OCI-LY7 (cell line): ENCODE measurements at regions not wholly inside any gene's neighbourhood (a gene's known extent, or its start where the extent isn't known, plus 50 kb on each side); places are given as distances from the start of the nearest gene placed in this dataset.

Experiments
- BruUV-seq: library from RNA; stranded (reverse); fragments of 400-500 nt; replicated peaks from 2 replicates; lab custom pipeline; 2021; lab: Mats Ljungman, UMichigan
- CTCF ChIA-PET: fragments of 300-600 bp; sonication (Branson Sonifier 250); formaldehyde crosslinking; loops from one replicate; lab custom pipeline; 2022; ENCODE audit warnings: antibody characterized with exemption; ENCODE audit not compliant: unreplicated experiment; lab: Charles Lee
- POLR2A ChIA-PET: fragments of 300-600 bp; sonication (Branson Sonifier 250); formaldehyde crosslinking; loops from one replicate; lab custom pipeline; 2022; ENCODE audit warnings: antibody characterized with exemption; lab: Charles Lee
- DNase-seq: peaks from one replicate; pipeline ENCODE4 v3.0.0-alpha.2; 2015; ENCODE audit warnings: low spot score
- H2AFZ ChIP-seq: fragments of 200-600 bp; sonication (generic), shearing (Covaris generic); 2 replicates; pipeline ENCODE4 v1.6.1; 2014; ENCODE audit warnings: mild to moderate bottlenecking, antibody characterized with exemption, low read length, moderate library complexity
- H3K27ac ChIP-seq: fragments of 200-600 bp; sonication (generic); 2 replicates; pipeline ENCODE4 v1.5.1; 2014; ENCODE audit warnings: mixed run types, low read depth, mild to moderate bottlenecking, moderate library complexity, low read length, inconsistent platforms; ENCODE audit not compliant: poor library complexity, severe bottlenecking
- H3K36me3 ChIP-seq: fragments of 200-600 bp; sonication (generic); 2 replicates; pipeline ENCODE4 v1.6.1; 2014; ENCODE audit warnings: mild to moderate bottlenecking, antibody characterized with exemption, low read length, moderate library complexity, mixed read lengths; ENCODE audit not compliant: insufficient read depth
- H3K4me1 ChIP-seq: fragments of 200-600 bp; sonication (generic); 2 replicates; pipeline ENCODE4 v1.5.1; 2014; ENCODE audit warnings: mild to moderate bottlenecking, low read length; ENCODE audit not compliant: insufficient read depth, poor library complexity, severe bottlenecking
- H3K4me2 ChIP-seq: fragments of 200-600 bp; sonication (generic); 2 replicates; pipeline ENCODE4 v1.6.1; 2014; ENCODE audit warnings: mild to moderate bottlenecking, low read length
- H3K4me3 ChIP-seq: fragments of 200-600 bp; sonication (generic); 2 replicates; pipeline ENCODE4 v1.5.1; 2014; ENCODE audit warnings: mild to moderate bottlenecking, low read depth, low read length; ENCODE audit not compliant: poor library complexity, severe bottlenecking
- H3K79me2 ChIP-seq: fragments of 200-600 bp; sonication (generic); 2 replicates; pipeline ENCODE4 v1.6.1; 2016; ENCODE audit warnings: low read depth, mild to moderate bottlenecking, low read length, moderate library complexity, mixed read lengths; ENCODE audit not compliant: insufficient read depth
- H3K9me2 ChIP-seq: fragments of 200-600 bp; sonication (generic); 2 replicates; pipeline ENCODE4 v1.6.1; 2016; ENCODE audit warnings: mild to moderate bottlenecking, low read length, mixed read lengths; ENCODE audit not compliant: insufficient read depth
- H3K9me3 ChIP-seq: fragments of 200-600 bp; sonication (generic); 2 replicates; pipeline ENCODE4 v1.6.1; 2014; ENCODE audit warnings: mild to moderate bottlenecking, mixed run types, low read length, mixed read lengths
- H4K20me1 ChIP-seq: fragments of 200-600 bp; sonication (generic); 2 replicates; pipeline ENCODE4 v1.6.1; 2014; ENCODE audit warnings: mild to moderate bottlenecking, antibody characterized with exemption, low read length, moderate library complexity, mixed read lengths; ENCODE audit not compliant: insufficient read depth
- CTCF ChIP-seq: fragments of 200-600 bp; sonication (generic); conservative IDR thresholded peaks from 2 replicates; pipeline ENCODE4 v1.5.1; 2014; ENCODE audit warnings: mild to moderate bottlenecking, antibody characterized with exemption, low read length, moderate library complexity, mixed read lengths
- EZH2phosphoT487 ChIP-seq: fragments of 200-600 bp; sonication (generic); IDR thresholded peaks from 2 replicates; pipeline ENCODE4 v1.6.1; 2018; ENCODE audit warnings: low read depth, borderline replicate concordance, mild to moderate bottlenecking, mixed run types, antibody characterized with exemption, low read length, moderate library complexity, mixed read lengths
- intact Hi-C: fragments of 100-400 bp; cut with micrococcal nuclease; formaldehyde crosslinking; loops from one replicate; pipeline ENCODE4 v1.10.0; 2022; ENCODE audit not compliant: unreplicated experiment

GRCh38 chr6:41452763-41453162, 93.4 kb upstream of the FOXP4 start:
- Histone ChIP-seq H3K27ac (no peak overlapping the region), H3K9me2 (no peaks in the 10 kb centered on the region), H3K4me1 (no peaks in the 10 kb centered on the region), H4K20me1 (no peaks in the 10 kb centered on the region), H3K4me3 (no peak overlapping the region), H3K79me2 (no peaks in the 10 kb centered on the region), H3K9me3 (no peaks in the 10 kb centered on the region), H3K4me2 (no peak overlapping the region), H3K36me3 (no peaks in the 10 kb centered on the region), H2AFZ (no peak overlapping the region)
- no TSS peak for BruUV-seq
- intact Hi-C loops = no loop called here
- CTCF ChIA-PET = interaction anchor here (1.5 kb wide), 1 partner anchor 10 kb away, joined by 3 read pairs; no protein-coding TSS in a partner anchor
- no peak for DNase-seq
- POLR2A ChIA-PET = interaction anchor here (0.7 kb wide), 1 partner anchor 178 kb away, joined by 4 read pairs; no protein-coding TSS in a partner anchor
- no peak for TF ChIP-seq EZH2phosphoT487
- no peak for TF ChIP-seq CTCF

GRCh38 chr6:41453244-41453643, 92.9 kb upstream of the FOXP4 start:
- Histone ChIP-seq H3K27ac (no peak overlapping the region), H3K79me2 (no peaks in the 10 kb centered on the region), H3K36me3 (no peaks in the 10 kb centered on the region), H3K9me2 (no peaks in the 10 kb centered on the region), H2AFZ (no peak overlapping the region), H4K20me1 (no peaks in the 10 kb centered on the region), H3K4me3 (no peak overlapping the region), H3K9me3 (no peaks in the 10 kb centered on the region), H3K4me1 (no peaks in the 10 kb centered on the region), H3K4me2 (no peak overlapping the region)
- no peak for DNase-seq
- CTCF ChIA-PET = interaction anchor here (1.5 kb wide), 1 partner anchor 9 kb away, joined by 3 read pairs; no protein-coding TSS in a partner anchor
- intact Hi-C loops = no loop called here
- no TSS peak for BruUV-seq
- TF ChIP-seq EZH2phosphoT487 (no peak), CTCF (no peak)
- POLR2A ChIA-PET = interaction anchor here (0.7 kb wide), 1 partner anchor 177 kb away, joined by 4 read pairs; no protein-coding TSS in a partner anchor

- no peak overlapping the region for H2AFZ ChIP-seq
- H3K9me2 ChIP-seq = no peaks in the 10 kb centered on the region
- H3K9me3 ChIP-seq = no peaks in the 10 kb centered on the region
- intact Hi-C loops = no loop called here
- no peaks in the 10 kb centered on the region for H3K36me3 ChIP-seq
- no peak overlapping the region for H3K27ac ChIP-seq
- ChIA-PET POLR2A (no interaction called here), CTCF (no interaction called here)
- no peaks in the 10 kb centered on the region for H3K4me1 ChIP-seq
- H4K20me1 ChIP-seq = no peaks in the 10 kb centered on the region
- no peak overlapping the region for H3K4me3 ChIP-seq
- TF ChIP-seq CTCF (no peak), EZH2phosphoT487 (no peak)
- no peak overlapping the region for H3K4me2 ChIP-seq
- no peak for DNase-seq
- BruUV-seq = no TSS peak
- H3K79me2 ChIP-seq = no peaks in the 10 kb centered on the region
Observed at GRCh38 chr6:41454189-41454789, 91.9 kb upstream of the FOXP4 start.
